WTC11 (cell line): ENCODE measurements at regions not wholly inside any gene's neighbourhood (a gene's known extent, or its start where the extent isn't known, plus 50 kb on each side); places are given as distances from the start of the nearest gene placed in this dataset.

Experiments
- CTCF ChIP-seq: fragments of 200-600 bp; IDR thresholded peaks from 2 replicates; pipeline ENCODE4 v1.8.0; 2022; ENCODE audit warnings: antibody characterized with exemption
- ESRRA ChIP-seq: sonication (generic); formaldehyde crosslinking; IDR thresholded peaks from 2 replicates; pipeline ENCODE4 v1.8.1; 2022; ENCODE audit warnings: mild to moderate bottlenecking, missing genetic modification reagents, borderline replicate concordance
- FOXK1 ChIP-seq: sonication (generic); formaldehyde crosslinking; IDR thresholded peaks from 2 replicates; pipeline ENCODE4 v1.8.0; 2022; ENCODE audit warnings: mild to moderate bottlenecking, moderate library complexity, missing genetic modification reagents
- JUN ChIP-seq: sonication (generic); formaldehyde crosslinking; IDR thresholded peaks from 2 replicates; pipeline ENCODE4 v1.8.0; 2023; ENCODE audit warnings: mild to moderate bottlenecking, missing genetic modification reagents
- NR2C2 ChIP-seq: sonication (generic); formaldehyde crosslinking; IDR thresholded peaks from 2 replicates; pipeline ENCODE4 v1.8.0; 2022; ENCODE audit warnings: mild to moderate bottlenecking, missing genetic modification reagents
- SP1 ChIP-seq: sonication (generic); formaldehyde crosslinking; conservative IDR thresholded peaks from 2 replicates; pipeline ENCODE4 v1.8.1; 2022; ENCODE audit warnings: missing genetic modification reagents
- TP53 ChIP-seq: sonication (generic); formaldehyde crosslinking; IDR thresholded peaks from 2 replicates; pipeline ENCODE4 v1.8.1; 2023; ENCODE audit warnings: mild to moderate bottlenecking, missing genetic modification reagents
- ZBTB43 ChIP-seq: sonication (generic); formaldehyde crosslinking; IDR thresholded peaks from 2 replicates; pipeline ENCODE4 v1.8.1; 2023; ENCODE audit warnings: mild to moderate bottlenecking, missing genetic modification reagents
- ZNF121 ChIP-seq: sonication (generic); formaldehyde crosslinking; IDR thresholded peaks from 2 replicates; pipeline ENCODE4 v1.8.0; 2023; ENCODE audit warnings: missing genetic modification reagents
- ZNF423 ChIP-seq: fragments of 250-450 bp; sonication (Bioruptor Pico); IDR thresholded peaks from 2 replicates; pipeline ENCODE4 v2.1.2; 2022; ENCODE audit warnings: mild to moderate bottlenecking, moderate library complexity
- TF ChIP-seq, protein P1 (sequence below): sonication (generic); formaldehyde crosslinking; IDR thresholded peaks from 2 replicates; pipeline ENCODE4 v1.8.1; 2023; ENCODE audit warnings: mild to moderate bottlenecking, missing genetic modification reagents, moderate library complexity
- TF ChIP-seq, protein P2 (sequence below): sonication (generic); formaldehyde crosslinking; IDR thresholded peaks from 2 replicates; pipeline ENCODE4 v1.8.1; 2022; ENCODE audit warnings: missing genetic modification reagents, borderline replicate concordance
- TF ChIP-seq, protein P3 (sequence below): sonication (generic); formaldehyde crosslinking; IDR thresholded peaks from 2 replicates; pipeline ENCODE4 v1.8.0; 2022; ENCODE audit warnings: mild to moderate bottlenecking, missing genetic modification reagents
- TF ChIP-seq, protein P4 (sequence below): sonication (generic); formaldehyde crosslinking; IDR thresholded peaks from 2 replicates; pipeline ENCODE4 v1.8.1; 2023; ENCODE audit warnings: mild to moderate bottlenecking, moderate library complexity, missing genetic modification reagents

GRCh38 chr4:41414412-41414779, 123.6 kb upstream of the LIMCH1 start:
- no peak for TF ChIP-seq ZBTB43 (CRISPR knock-in tag)
- no peak for TF ChIP-seq ESRRA
- TF ChIP-seq FOXK1 (CRISPR knock-in tag): no peak
- TF ChIP-seq CTCF: no peak
- TF ChIP-seq, protein P1, sequence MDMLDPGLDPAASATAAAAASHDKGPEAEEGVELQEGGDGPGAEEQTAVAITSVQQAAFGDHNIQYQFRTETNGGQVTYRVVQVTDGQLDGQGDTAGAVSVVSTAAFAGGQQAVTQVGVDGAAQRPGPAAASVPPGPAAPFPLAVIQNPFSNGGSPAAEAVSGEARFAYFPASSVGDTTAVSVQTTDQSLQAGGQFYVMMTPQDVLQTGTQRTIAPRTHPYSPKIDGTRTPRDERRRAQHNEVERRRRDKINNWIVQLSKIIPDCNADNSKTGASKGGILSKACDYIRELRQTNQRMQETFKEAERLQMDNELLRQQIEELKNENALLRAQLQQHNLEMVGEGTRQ (CRISPR knock-in tag): no peak
- no peak for TF ChIP-seq NR2C2 (CRISPR knock-in tag)
- TF ChIP-seq TP53 (CRISPR knock-in tag): no peak
- TF ChIP-seq, protein P2, sequence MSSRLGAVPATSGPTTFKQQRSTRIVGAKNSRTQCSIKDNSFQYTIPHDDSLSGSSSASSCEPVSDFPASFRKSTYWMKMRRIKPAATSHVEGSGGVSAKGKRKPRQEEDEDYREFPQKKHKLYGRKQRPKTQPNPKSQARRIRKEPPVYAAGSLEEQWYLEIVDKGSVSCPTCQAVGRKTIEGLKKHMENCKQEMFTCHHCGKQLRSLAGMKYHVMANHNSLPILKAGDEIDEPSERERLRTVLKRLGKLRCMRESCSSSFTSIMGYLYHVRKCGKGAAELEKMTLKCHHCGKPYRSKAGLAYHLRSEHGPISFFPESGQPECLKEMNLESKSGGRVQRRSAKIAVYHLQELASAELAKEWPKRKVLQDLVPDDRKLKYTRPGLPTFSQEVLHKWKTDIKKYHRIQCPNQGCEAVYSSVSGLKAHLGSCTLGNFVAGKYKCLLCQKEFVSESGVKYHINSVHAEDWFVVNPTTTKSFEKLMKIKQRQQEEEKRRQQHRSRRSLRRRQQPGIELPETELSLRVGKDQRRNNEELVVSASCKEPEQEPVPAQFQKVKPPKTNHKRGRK: no peak
- no peak for TF ChIP-seq ZNF121
- TF ChIP-seq, protein P3, sequence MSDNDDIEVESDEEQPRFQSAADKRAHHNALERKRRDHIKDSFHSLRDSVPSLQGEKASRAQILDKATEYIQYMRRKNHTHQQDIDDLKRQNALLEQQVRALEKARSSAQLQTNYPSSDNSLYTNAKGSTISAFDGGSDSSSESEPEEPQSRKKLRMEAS (CRISPR knock-in tag): no peak
- TF ChIP-seq, protein P4, sequence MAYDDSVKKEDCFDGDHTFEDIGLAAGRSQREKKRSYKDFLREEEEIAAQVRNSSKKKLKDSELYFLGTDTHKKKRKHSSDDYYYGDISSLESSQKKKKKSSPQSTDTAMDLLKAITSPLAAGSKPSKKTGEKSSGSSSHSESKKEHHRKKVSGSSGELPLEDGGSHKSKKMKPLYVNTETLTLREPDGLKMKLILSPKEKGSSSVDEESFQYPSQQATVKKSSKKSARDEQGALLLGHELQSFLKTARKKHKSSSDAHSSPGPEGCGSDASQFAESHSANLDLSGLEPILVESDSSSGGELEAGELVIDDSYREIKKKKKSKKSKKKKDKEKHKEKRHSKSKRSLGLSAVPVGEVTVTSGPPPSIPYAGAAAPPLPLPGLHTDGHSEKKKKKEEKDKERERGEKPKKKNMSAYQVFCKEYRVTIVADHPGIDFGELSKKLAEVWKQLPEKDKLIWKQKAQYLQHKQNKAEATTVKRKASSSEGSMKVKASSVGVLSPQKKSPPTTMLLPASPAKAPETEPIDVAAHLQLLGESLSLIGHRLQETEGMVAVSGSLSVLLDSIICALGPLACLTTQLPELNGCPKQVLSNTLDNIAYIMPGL: no peak
- TF ChIP-seq ZNF423 (CRISPR knock-in tag): no peak
- TF ChIP-seq SP1 (CRISPR knock-in tag): no peak
- no peak for TF ChIP-seq JUN (CRISPR knock-in tag)
